Fibroblast of peridontal ligament (primary cell): ENCODE measurements at regions not wholly inside any gene's neighbourhood (a gene's known extent, or its start where the extent isn't known, plus 50 kb on each side); places are given as distances from the start of the nearest gene placed in this dataset.
"Not testable (repeated sequence)": the region's sequence is repeated elsewhere in the genome, so short reads cannot be mapped to it uniquely, and the experiment has no call there.

Experiments used
- DNase-seq: peaks from one replicate; pipeline ENCODE4 v3.0.0-alpha.2; 2010; ENCODE audit errors: extremely low read depth

GRCh38 chr5:122599000-122599399 lies 175.9 kb upstream of the SNX2 start:
- DNase-seq = no peak

GRCh38 chr5:122600924-122601323 lies 174.0 kb upstream of the SNX2 start:
- DNase-seq = no peak

DNA sequence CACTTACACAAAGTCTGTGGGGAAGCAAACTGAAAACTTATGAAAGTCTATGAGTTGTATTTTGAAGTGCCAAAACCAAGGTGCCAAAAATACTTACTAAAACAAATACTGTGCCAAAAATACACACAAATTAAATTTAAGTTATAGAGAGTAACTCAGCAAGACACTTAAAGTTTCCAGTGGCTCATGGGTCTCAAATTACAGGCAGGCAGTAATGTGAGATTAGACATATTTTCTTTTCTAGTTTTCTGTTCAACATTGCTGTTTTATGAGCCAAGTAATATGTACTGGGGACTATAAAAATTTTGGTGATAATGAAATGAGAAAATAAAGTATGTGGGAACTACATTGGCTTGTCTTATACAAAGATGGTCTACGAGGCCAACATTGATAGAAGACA lies 172.2 kb upstream of the SNX2 start:
- DNase-seq = no peak

- no peak for DNase-seq
Observed at GRCh38 chr5:122605236-122605635, 169.6 kb upstream of the SNX2 start.

DNA sequence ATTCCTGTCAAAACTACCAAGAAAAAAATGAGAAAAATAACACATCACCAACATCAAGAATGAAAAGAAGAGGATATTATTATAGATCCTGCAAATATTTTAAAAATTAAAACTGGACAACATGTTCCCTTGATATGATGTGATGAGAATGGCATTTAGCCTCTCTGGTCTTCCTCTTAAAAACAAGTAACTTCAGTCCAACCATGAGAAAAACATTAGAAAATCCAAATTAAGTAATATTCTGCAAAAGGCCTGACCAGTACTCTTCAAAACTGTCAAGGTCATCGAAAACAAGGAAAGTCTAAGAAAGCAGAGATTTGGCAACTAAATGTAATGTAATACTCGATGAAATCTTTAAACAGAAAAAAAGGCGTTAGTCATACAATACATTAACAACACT lies 167.1 kb upstream of the SNX2 start:
- no peak for DNase-seq

DNA sequence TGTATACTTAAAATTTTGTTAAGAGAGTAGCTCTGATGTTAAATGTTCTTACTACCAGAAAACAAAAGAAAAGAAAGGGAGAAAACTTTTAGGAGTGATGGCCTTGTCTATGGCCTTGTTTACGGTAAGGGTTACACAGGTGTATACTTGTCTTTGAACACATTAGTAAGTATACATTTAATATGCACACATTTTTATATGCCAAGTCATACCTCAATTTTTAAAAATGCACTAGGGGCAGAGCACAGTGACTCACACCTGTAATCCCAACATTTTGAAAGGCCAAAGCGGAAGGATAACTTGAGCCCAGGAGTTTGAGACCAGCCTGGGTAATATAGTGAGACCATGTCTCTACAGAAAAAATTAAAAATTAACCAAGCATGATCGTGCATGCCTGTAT lies 166.7 kb upstream of the SNX2 start:
- no peak for DNase-seq

DNA sequence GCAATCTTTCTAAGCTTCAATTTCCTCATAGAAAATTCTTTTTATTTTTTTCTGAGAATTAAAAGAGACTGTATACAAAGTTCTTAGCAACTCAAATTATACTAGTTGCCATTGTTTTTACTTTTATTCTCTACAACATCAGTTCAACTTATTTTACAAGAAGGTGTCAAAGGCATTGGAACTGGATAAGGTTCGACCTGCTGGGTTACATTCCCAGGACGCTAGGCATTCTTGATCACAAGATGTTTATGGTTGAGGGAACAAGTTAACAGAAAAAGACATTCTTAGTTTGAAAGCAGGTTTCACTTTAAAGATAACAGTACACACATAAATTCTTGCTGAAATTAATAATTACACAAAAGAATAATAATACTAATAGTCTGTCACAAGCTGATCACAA lies 163.5 kb upstream of the SNX2 start:
- DNase-seq = no peak

DNA sequence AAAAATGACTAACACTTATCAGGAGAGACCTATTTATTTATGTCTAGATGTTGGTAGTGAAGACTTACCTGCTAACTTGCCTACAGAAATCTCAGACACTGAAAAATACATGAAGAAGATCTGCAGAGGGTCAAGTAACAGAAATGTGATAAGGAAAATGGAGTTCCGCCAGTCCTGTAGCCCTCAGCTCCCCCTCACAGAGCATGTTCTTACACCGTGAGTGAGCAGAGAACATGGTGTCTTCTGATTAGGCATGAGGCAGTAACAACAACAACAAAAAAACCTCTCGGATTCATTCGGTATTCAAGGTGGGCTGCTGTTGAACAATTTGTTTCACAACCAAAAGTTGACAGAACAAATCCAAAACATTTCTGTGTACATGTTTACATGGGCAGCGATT lies 162.0 kb upstream of the SNX2 start:
- DNase-seq = no peak

DNA sequence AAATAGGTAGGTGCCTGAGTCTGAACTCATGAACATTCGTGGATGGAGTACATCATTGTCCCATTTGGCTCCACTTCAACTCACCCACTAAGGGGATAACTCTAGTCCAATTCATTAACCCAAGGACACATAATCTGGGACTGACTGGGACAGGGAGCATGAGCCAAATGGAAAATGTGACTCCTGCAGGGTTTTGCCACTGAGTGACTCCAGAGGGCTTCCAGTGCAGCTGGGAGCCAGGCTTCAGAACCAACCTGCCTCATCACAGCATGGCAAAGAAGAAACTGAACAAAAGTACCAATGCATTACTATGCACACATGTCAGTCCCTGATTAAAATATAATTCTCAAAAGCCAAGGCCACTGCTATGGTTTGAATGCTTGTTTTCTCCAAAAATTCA lies 159.7 kb upstream of the SNX2 start:
- no peak for DNase-seq

DNA sequence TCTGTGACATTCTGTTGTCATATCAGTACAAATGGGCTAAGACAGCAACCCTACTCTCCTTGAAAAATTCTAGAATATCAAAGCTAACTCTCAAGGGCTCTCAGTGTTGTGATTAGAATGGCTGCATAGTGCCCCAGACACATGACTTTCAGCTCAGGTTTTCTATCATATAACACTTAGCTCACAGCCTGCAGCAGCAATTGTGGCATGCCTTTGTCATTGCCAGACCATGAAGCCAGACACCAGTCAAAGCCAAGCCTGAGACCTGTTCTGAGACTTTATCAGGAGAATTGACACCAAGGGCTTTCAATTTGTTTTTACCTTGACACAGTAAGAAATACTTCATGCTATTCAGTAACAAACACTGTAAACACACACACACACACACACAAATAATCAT lies 159.0 kb upstream of the SNX2 start:
- no peak for DNase-seq

- DNase-seq = not testable (repeated sequence)
Observed at GRCh38 chr5:122618046-122618445, 156.8 kb upstream of the SNX2 start.

DNA sequence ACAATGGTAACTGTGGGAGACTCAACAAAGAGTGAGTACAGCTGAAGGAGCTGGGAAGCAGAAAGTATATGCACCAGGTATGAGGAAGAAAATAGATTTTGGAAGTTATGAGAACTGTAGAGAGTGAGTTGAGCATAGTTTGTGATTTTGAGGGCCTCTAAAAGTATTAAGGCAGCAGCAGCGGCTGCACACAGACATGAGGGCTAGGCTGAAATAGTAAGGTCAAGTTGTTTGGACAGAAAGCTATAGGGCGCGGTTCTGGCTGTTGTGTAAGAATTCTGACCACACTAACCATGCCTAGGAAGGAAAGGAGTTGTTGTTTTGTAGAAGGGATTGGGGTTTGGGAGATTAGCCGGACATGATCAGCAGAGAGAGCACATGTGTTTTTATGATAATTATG lies 154.1 kb upstream of the SNX2 start:
- not testable (repeated sequence) for DNase-seq

- not testable (repeated sequence) for DNase-seq
Observed at GRCh38 chr5:122628714-122629113, 146.2 kb upstream of the SNX2 start.

GRCh38 chr5:122629121-122629677 lies 145.7 kb upstream of the SNX2 start:
- no peak for DNase-seq

- DNase-seq = no peak
Observed at GRCh38 chr5:122638581-122638980, 136.3 kb upstream of the SNX2 start.

DNA sequence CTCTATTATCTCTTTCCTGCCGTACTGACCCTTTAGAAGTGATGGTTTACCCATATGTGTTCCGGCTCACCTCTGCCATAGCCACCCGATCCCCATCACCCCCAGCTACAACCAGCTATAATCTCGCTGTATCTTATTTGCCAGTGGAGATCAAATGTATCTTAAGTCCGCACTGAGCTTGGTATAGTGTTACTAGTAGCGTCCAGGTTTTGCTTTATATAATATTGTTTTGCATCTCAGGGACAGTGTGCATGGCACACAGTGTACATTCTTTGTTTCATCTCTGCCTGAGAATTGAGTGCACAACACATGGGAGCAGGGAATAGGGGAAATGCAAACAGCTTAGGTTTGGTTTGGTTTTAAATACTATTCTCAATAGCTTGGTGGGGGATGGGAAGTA lies 135.8 kb upstream of the SNX2 start:
- DNase-seq = no peak

GRCh38 chr5:122639864-122640263 lies 135.0 kb upstream of the SNX2 start:
- no peak for DNase-seq

- no peak for DNase-seq
Observed at GRCh38 chr5:122649080-122649479, 125.8 kb upstream of the SNX2 start.

DNA sequence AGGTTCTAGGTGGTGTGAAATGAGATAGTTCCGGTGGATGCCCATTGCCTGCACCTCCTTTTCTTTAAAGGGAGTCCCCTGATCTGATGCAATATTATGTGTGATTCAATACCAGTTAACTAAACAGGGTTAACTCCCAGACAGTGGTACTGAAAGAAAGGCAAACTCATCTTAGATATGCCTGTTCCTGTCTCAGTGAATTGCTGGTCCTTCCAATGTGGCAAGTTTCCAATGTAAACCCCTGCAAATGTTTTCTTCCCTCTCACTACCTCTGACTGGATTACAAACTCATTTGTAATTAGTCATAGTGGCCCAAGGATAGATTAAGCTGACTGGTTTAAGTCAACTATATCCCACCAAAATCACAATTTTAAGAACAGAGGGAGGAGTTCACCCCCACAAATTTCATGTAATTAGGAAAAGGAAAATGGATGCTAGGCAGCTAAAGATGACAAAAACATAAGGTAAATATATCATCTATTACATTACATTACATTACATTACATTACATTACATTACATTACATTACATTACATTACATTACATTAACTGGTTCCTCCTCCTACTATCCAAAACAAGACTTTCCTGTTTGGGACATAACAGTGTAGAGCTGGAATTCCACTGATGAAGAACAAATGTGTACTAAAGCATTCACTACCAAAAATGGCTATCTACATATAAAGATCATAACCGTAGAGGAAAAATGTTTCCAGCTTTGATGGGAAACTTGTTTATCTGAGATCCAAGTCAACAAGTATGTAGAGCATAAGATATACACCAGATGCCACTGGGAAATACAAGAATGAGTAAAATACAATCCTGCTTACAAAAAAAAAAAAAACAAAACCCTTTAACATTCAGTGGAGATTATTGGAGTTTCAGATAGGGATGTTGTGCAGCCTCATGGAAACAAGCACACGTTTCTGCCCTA lies 121.5 kb upstream of the SNX2 start:
- DNase-seq = peak; percentile 21

GRCh38 chr5:122656160-122656559 lies 118.7 kb upstream of the SNX2 start:
- DNase-seq = no peak

DNA sequence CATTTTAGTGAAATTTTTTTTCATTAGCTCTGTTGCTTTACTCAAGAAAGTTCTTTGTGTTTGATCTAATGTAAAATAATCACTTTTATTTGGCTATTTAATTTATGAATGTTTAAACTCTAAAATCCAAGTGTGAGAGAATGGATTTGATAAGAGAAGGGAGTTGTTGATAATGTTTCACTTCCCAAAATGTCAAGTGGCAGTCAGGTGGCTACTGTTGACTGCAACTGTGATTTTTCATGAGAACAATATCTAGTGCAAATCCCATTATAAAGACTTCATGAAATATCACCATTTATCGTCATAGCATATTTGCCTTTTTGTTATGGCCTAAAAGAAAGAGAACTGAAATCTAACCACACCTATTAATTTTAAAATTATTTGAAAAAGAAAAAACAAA lies 118.3 kb upstream of the SNX2 start:
- DNase-seq = no peak

DNA sequence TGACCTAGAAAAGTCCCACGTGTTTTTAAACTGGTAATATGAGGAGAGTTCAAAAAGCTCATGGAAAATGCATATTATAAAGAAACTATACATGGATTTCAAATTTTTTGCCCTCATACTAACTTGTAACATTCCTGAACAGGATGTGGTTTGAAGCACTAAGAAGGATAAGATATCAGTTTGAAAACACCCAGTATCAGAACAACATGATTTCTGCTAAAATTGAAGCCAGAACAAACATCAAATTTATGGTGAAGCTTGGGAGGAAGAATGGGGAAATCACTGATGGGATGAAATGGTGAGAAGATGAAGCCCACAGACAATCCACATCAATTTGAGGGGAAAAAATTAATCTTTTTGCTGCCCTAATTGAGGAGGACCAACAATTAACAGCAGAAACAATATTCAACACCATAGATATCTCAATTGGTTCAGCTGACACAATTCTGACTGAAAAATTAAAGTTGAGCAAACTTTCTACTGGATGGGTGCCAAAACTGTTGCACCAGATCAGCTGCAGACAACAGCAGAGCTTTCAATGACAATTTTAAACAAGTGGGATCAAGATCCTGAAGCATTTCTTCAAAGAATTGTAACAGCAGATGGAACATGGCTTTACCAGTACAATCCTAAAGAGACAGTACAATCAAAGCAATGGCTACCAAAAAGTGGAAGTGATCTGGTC lies 113.2 kb upstream of the SNX2 start:
- peak; percentile 49 for DNase-seq

GRCh38 chr5:122665051-122665450 lies 109.8 kb upstream of the SNX2 start:
- DNase-seq = no peak
